ENCODE measurements at regions not wholly inside any gene's neighbourhood (a gene's known extent, or its start where the extent isn't known, plus 50 kb on each side); places are given as distances from the start of the nearest gene placed in this dataset.

DNA sequence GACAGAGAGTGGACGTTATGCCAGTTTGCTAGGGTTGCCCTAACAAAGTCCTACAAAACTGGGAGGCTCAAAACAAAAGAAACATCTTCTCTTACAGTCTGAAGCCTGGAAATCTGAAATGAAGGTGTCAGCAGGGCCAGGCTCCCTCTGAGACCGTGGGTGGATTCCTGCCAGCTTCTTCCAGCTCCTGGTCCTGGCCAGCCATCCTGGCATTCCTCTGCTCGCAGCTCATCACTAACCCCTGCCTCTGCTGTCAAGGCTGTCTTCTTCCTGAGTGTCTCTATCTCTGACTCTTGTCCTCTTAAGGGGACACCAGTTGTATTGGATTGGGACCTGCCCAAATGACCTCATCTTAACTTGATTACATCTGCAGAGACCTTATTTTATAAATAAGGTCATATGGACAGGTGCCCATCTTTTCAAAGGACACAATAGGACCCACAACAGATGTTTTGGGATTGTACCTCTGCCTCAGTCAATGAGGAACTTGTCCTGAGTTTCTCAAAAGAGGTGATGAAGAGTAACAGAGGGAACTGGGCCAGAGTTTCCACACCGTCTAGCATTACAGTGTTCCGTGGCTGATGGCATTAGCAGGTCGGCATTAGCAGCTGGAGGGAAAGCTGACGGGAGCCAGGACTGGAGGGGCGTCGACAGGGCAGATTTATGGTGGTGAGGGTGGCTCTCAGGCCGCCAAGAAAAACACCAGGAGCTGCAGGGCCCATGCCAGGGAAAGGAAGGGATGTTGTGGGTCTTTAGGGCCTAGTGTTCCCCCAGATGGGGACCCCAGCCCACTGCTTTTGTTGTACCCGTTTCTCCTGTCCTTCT lies 157.3 kb downstream of the TBXT start:
- TF ChIP-seq, protein P1, sequence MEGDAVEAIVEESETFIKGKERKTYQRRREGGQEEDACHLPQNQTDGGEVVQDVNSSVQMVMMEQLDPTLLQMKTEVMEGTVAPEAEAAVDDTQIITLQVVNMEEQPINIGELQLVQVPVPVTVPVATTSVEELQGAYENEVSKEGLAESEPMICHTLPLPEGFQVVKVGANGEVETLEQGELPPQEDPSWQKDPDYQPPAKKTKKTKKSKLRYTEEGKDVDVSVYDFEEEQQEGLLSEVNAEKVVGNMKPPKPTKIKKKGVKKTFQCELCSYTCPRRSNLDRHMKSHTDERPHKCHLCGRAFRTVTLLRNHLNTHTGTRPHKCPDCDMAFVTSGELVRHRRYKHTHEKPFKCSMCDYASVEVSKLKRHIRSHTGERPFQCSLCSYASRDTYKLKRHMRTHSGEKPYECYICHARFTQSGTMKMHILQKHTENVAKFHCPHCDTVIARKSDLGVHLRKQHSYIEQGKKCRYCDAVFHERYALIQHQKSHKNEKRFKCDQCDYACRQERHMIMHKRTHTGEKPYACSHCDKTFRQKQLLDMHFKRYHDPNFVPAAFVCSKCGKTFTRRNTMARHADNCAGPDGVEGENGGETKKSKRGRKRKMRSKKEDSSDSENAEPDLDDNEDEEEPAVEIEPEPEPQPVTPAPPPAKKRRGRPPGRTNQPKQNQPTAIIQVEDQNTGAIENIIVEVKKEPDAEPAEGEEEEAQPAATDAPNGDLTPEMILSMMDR (IDR thresholded peaks at IDR 0.05; ENCODE audit: insufficient read depth, low read length, poor library complexity, severe bottlenecking): no peak
- no peak for TF ChIP-seq EZH2phosphoT487 (conservative IDR thresholded peaks at IDR 0.05; ENCODE audit: low read length)

Measured in SU-DHL-6 (cell line).